NCI-H446 (cell line): ENCODE measurements at regions not wholly inside any gene's neighbourhood (a gene's known extent, or its start where the extent isn't known, plus 50 kb on each side); places are given as distances from the start of the nearest gene placed in this dataset.
"Not testable (repeated sequence)": the region's sequence is repeated elsewhere in the genome, so short reads cannot be mapped to it uniquely, and the experiment has no call there.

Source experiments
- DNase-seq, 2 experiments: peaks; one replicate each; lab custom pipeline; 2025; lab: John Stamatoyannopoulos, UW

- DNase-seq = no peak
Measured at GRCh38 chr11:16536513-16536912, 180.2 kb upstream of the SOX6 start.

GRCh38 chr11:16528639-16529038 is 172.3 kb upstream of the SOX6 start:
- DNase-seq = no peak

DNA sequence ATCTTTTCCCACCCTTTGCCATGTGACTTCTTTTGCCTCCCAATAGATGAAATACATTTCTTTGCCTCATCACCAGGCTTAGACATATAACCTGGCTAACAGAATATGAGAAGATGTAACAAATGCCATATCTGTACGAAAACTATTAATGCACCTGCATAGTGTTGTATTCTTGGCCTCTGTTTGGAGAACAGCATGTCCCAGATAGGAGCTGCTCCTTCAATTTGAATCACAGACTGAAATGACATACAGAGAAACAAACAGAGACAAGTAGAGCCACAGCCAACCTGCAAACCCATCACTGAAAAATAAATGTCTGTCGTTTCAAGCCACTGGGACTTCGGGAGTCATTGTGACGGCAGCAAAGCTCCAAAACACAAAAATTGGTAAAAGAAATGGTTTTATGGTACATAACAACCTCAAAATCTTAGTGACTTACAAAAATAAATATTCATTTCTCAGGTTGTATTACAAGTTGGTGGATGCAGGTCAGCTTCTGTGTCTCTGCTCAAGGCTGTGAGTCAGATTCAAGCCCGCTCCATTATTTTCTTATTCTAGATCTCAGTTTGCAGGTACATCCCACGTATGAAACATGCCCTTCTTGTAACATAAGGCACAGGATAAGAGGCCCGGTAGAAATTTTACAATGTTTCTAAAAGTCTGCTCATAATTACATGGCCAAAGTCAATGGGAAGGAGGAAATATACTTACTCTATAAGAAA is 171.3 kb upstream of the SOX6 start:
- DNase-seq = no peak

GRCh38 chr11:16526947-16527346 is 170.6 kb upstream of the SOX6 start:
- no peak for DNase-seq

DNA sequence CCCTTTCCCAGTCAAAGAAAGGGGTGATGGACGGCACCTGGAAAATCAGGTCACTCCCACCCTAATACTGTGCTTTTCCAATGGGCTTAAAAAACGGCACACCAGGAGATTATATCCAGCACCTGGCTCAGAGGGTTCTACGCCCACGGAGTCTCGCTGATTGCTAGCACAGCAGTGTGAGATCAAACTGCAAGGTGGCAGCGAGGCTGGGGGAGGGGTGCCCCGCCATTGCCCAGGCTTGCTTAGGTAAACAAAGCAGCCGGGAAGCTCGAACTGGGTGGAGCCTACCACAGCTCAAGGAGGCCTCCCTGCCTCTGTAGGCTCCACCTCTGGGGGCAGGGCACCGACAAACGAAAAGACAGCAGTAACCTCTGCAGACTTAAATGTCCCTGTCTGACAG is 164.4 kb upstream of the SOX6 start:
- DNase-seq = not testable (repeated sequence)

DNA sequence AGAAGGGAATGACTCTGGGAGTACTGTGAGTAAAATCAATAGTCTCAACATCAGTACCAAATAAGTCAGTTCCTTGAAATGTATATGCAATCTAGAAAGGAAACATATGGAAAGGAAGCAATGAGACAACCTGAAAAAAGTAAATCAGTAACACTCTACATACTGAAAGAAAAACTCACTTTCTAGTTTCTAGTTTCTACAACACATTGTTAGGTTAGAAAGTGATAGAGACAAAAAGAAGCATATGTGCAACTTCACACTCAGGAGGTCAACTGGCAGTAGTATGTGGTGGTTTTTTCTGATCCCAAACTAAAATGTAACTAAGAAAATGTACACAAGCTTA is 156.5 kb upstream of the SOX6 start:
- no peak for DNase-seq

DNA sequence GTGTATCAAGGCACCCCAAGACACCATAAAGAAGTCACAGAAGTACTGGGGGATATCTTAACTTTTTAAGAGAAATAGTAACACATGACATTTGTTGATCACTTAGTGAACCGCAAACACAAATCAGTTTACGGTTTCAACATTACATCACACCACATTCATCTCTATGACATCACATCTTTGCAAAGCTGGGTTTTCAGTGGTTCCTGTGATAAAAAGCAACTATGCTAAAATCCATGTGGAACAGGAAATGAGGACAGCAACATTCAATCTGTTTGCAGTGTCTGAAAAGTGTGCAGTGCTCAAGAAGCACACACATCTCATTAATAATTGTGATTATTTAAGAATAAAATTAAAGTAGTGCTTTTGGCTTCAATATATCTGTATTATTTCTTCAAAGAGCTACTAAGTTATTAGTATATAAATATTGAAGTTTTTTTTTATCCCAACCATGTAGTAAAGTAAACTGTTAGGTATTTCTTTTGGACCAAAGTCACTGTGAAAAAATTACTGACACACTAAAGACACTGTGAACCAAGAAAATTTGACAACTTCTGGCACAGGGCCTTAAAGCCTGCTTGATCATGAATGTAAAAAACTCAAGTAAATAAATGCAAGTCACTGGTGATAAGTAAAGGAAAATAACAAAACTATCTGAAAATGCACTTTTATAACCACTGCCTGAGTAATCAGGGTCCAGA is 156.0 kb upstream of the SOX6 start:
- DNase-seq = no peak

- DNase-seq = peak in 1 of 2 experiments; percentile 26
Measured at GRCh38 chr11:16511116-16512114, 155.1 kb upstream of the SOX6 start.

GRCh38 chr11:16505481-16505880 is 149.1 kb upstream of the SOX6 start:
- DNase-seq = no peak

DNA sequence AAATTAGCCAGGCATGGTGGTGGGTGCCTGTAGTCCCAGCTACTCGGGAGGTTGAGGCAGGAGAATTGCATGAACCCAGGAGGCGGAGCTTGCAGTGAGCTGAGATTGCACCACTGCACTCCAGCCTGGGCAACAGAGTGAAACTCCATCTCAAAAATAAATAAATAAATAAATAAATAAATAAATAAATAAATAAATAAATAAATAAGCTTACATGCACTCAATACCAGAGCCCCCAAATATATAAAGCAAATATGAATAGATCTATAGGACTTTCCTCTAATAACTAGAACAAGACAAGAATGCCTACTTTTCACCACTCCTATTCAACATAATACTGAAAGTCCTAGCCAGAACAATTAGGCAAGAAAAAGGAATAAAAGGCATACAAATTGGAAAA is 147.5 kb upstream of the SOX6 start:
- DNase-seq = not testable (repeated sequence)

GRCh38 chr11:16494918-16495691 is 138.8 kb upstream of the SOX6 start:
- DNase-seq = peak in 1 of 2 experiments; percentile 29

GRCh38 chr11:16484434-16484833 is 128.1 kb upstream of the SOX6 start:
- no peak for DNase-seq

DNA sequence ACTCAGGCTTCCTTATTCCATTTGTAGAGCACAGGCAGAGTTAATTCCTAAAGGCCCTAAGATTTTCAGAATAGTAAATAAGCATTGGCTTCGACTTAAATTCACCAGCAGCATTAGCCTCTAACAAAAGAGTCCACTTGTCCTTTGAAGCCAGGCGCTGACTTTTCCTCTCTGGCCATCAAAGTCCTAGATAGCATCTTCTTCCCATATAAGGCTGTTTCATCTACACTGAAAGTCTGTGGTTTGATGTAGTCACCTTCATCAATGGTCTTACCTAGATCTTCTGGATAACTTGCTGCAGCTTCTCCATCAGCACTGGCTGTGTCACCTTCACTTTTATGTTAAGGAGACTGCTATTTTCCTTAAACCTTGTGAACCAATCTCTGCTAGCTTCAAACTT is 118.3 kb upstream of the SOX6 start:
- DNase-seq = no peak

- DNase-seq = no peak
Measured at GRCh38 chr11:16469968-16470367, 113.6 kb upstream of the SOX6 start.

- no peak for DNase-seq
Measured at GRCh38 chr11:16468735-16469453, 112.5 kb upstream of the SOX6 start.

GRCh38 chr11:16460508-16460907 is 104.2 kb upstream of the SOX6 start:
- DNase-seq = no peak

- DNase-seq = no peak
Measured at GRCh38 chr11:16456366-16456765, 100.0 kb upstream of the SOX6 start.

- DNase-seq = no peak
Measured at GRCh38 chr11:16454289-16454863, 98.0 kb upstream of the SOX6 start.

GRCh38 chr11:16448123-16448717 is 91.9 kb upstream of the SOX6 start:
- DNase-seq = no peak

DNA sequence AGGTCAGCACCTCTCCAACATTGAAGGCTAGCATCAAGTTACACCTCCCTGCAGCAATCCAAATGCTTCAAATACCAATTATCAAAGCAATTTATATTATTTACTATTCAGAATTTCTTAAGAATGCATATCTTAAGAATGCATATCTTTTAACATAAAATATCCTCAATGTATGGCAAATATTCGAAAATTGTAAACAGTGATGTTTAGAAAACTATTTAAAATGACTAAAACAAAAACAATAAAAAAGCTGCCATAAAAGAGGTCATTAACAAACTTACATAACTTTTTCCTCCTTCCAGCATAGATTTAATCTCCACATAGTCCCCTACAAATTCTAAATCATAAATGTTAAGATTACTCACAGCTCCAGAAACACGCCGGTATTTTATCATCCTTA is 85.1 kb upstream of the SOX6 start:
- DNase-seq = no peak
